Body of pancreas (tissue), 4 donors: ENCODE measurements at regions not wholly inside any gene's neighbourhood (a gene's known extent, or its start where the extent isn't known, plus 50 kb on each side); places are given as distances from the start of the nearest gene placed in this dataset.
"Not testable (repeated sequence)": the region's sequence is repeated elsewhere in the genome, so short reads cannot be mapped to it uniquely, and the experiment has no call there.

ENCODE experiments used
- CTCF ChIP-seq, 7 experiments: fragments of 450-650 bp in 4 of 7; fragments of 200-600 bp in 3 of 7; sonication (generic) in 3 of 7; IDR thresholded peaks; one replicate each; pipeline ENCODE4 v1.5.1; 2016 to 2019; ENCODE audit warnings: antibody characterized with exemption in 7 of 7
- POLR2A ChIP-seq, 3 donors: fragments of 450-650 bp; IDR thresholded peaks; one replicate each; pipeline ENCODE4 v1.6.1; 2016; ENCODE audit warnings: antibody characterized with exemption in 3 of 3, mild to moderate bottlenecking in 2 of 3

DNA sequence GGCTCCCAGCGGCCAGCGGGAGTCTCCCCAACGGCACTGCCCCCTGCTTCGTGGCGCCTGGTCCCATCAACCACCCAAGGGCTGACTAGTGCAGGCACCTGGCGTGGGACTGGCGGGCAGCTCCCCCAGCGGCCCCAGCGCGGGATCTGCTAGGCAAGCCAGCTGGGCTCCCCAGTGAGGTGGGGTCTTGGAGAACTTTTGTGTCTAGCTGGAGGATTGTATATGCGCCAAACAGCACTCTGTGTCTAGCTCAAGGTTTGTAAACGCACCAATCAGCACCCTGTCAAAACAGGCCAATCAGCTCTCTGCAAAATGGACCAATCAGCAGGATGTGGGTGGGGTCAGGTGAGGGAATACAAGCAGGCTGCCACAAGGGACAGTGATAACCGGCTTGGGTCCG is 1988.2 kb downstream of the FOXD4L5 start:
- not testable (repeated sequence) for TF ChIP-seq CTCF, POLR2A (IDR thresholded peaks at IDR 0.05)
